ENCODE measurements at regions not wholly inside any gene's neighbourhood (a gene's known extent, or its start where the extent isn't known, plus 50 kb on each side); places are given as distances from the start of the nearest gene placed in this dataset.
A peak's percentile ranks its signal among the peaks of the same experiment; 100 is the strongest.

DNA sequence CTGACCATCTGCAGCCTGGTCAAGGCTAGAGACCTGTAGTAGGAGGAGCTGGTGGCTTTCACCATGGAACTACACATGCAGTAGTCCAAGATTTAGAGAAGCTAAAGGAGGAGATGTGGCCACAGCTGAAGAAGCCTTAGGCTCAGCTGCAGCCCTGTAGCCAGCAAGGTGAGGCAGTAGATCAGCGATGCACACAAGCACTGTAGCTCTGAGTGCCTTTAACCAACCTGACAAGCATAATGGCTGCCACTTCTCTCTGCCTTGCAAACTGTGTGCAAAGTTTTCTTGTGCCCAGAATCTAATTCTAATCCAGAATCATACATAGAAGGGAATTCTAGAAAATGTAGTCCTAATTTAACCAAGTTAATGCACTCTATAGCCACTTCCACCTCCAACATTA is 159.0 kb upstream of the ARID2 start:
- Mint-ChIP-seq H3K27ac (no peak overlapping the region), H3K36me3 (no peaks in the 10 kb centered on the region), H3K4me3 (no peak overlapping the region), H3K9me3 (no peaks in the 10 kb centered on the region), H3K4me1 (no peaks in the 10 kb centered on the region), H3K27me3 (peaks cover 1 to 6% of the 10 kb centered on the region in 2 donors)
- ChIA-PET POLR2A (no interaction called here), CTCF (no interaction called here)
- H3K4me3 ChIP-seq (ENCODE audit: low read length) = no peak overlapping the region
- H3K9me3 ChIP-seq (ENCODE audit: low read length) = no peaks in the 10 kb centered on the region
- DNase-seq = no peak
- no peaks in the 10 kb centered on the region for H3K4me1 ChIP-seq (ENCODE audit: insufficient read depth, low read length)
- H3K27me3 ChIP-seq (ENCODE audit: insufficient read depth, low read length, poor library complexity, severe bottlenecking) = no peaks in the 10 kb centered on the region
- H3K27ac ChIP-seq (ENCODE audit: low read depth, low read length) = no peak overlapping the region
- H3K36me3 ChIP-seq (ENCODE audit: insufficient read depth, low read length) = no peaks in the 10 kb centered on the region

DNA sequence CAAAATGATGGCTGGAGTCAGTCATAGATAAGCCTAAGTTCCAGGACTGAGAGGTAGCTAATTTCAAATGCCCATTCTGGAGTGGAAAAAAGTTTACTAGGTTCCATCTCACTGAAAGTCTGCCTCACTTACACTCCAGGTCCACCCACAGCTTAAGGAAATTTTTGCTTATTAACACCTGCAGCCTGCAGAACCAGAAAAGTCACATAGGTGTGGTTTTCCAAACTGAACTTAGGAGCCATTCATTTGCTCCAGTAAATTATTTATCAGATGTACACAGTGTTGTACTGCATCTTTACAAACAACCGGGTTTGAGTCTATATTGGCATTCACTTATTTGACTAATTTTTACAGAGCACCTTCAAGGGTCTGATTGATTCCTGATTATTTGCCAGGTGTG is 157.4 kb upstream of the ARID2 start:
- CTCF ChIA-PET = no interaction called here
- POLR2A ChIA-PET = no interaction called here

GRCh38 chr12:45575417-45575816 is 154.1 kb upstream of the ARID2 start:
- Histone ChIP-seq H3K36me3 (ENCODE audit: insufficient read depth, low read length) (no peaks in the 10 kb centered on the region), H3K9me3 (ENCODE audit: low read length) (no peaks in the 10 kb centered on the region), H3K27me3 (ENCODE audit: insufficient read depth, low read length, poor library complexity, severe bottlenecking) (no peaks in the 10 kb centered on the region), H3K4me1 (ENCODE audit: insufficient read depth, low read length) (no peaks in the 10 kb centered on the region), H3K27ac (ENCODE audit: low read depth, low read length) (no peak overlapping the region), H3K4me3 (ENCODE audit: low read length) (no peak overlapping the region)
- ChIA-PET CTCF (interaction anchor here (1.3 kb wide), 1 partner anchor 32 kb away, joined by 3 read pairs; no protein-coding TSS in a partner anchor), POLR2A (no interaction called here)
- no peaks in the 10 kb centered on the region for H3K4me1 Mint-ChIP-seq
- H3K27ac Mint-ChIP-seq = no peak overlapping the region
- no peaks in the 10 kb centered on the region for H3K36me3 Mint-ChIP-seq
- H3K4me3 Mint-ChIP-seq = no peak overlapping the region
- H3K27me3 Mint-ChIP-seq = peaks cover 0 to 6% of the 10 kb centered on the region in 2 donors
- DNase-seq = no peak
- no peaks in the 10 kb centered on the region for H3K9me3 Mint-ChIP-seq

More for the DNA sequence above, 157.4 kb upstream of the ARID2 start:
- no peak overlapping the region for H3K4me3 Mint-ChIP-seq
- no peak for DNase-seq
- H3K4me1 ChIP-seq (ENCODE audit: insufficient read depth, low read length) = no peaks in the 10 kb centered on the region
- no peaks in the 10 kb centered on the region for H3K9me3 Mint-ChIP-seq
- no peaks in the 10 kb centered on the region for H3K27me3 ChIP-seq (ENCODE audit: insufficient read depth, low read length, poor library complexity, severe bottlenecking)
- H3K36me3 ChIP-seq (ENCODE audit: insufficient read depth, low read length) = no peaks in the 10 kb centered on the region
- H3K4me3 ChIP-seq (ENCODE audit: low read length) = no peak overlapping the region
- H3K9me3 ChIP-seq (ENCODE audit: low read length) = no peaks in the 10 kb centered on the region
- H3K4me1 Mint-ChIP-seq = no peaks in the 10 kb centered on the region
- H3K36me3 Mint-ChIP-seq = no peaks in the 10 kb centered on the region
- H3K27me3 Mint-ChIP-seq = peaks cover 1 to 6% of the 10 kb centered on the region in 2 donors
- no peak overlapping the region for H3K27ac Mint-ChIP-seq
- H3K27ac ChIP-seq (ENCODE audit: low read depth, low read length) = no peak overlapping the region

DNA sequence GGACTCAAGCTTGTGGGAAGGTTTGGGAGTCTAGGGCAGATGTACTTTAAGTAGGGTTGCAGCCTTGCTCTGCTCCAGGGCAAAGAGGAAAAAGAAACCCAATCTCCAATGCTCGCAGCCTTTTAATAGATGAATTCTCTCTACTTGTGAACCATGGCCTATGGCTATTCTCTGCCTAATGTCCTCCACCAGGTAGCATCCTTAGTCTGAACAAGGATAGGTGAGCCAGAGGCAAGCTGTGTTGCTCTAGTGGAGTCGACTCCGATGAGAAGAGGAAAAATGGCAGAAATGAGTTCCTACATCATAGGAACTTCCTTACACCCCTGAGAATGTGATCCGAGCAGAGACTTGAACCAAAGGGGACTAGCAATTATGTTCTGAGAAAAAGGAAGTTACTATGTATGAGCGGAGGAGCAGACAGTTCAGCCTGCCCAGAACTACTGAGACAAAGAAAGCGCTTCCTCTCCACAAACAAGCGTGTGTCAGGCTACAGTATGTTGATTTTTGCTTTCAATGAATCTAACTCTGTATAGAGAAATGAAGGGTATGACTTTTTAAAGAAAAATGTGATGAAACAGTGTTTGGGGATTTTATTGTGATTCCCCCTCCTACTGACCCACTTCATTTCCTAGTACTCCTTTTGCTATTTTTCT is 153.6 kb upstream of the ARID2 start:
- no peaks in the 10 kb centered on the region for H3K36me3 Mint-ChIP-seq
- no peaks in the 10 kb centered on the region for H3K9me3 ChIP-seq (ENCODE audit: low read length)

GRCh38 chr12:45577844-45578399 is 151.6 kb upstream of the ARID2 start:
- Histone ChIP-seq H3K4me3 (ENCODE audit: low read length) (no peak overlapping the region), H3K9me3 (ENCODE audit: low read length) (no peaks in the 10 kb centered on the region), H3K27ac (ENCODE audit: low read depth, low read length) (no peak overlapping the region), H3K36me3 (ENCODE audit: insufficient read depth, low read length) (no peaks in the 10 kb centered on the region), H3K4me1 (ENCODE audit: insufficient read depth, low read length) (no peaks in the 10 kb centered on the region), H3K27me3 (ENCODE audit: insufficient read depth, low read length, poor library complexity, severe bottlenecking) (no peaks in the 10 kb centered on the region)
- no peak overlapping the region for H3K4me3 Mint-ChIP-seq
- peak overlapping the region in 1 of 8 donors; percentile 25 for H3K27ac Mint-ChIP-seq
- H3K36me3 Mint-ChIP-seq = peaks cover 0 to 2% (median 0%) of the 10 kb centered on the region in 3 donors
- H3K27me3 Mint-ChIP-seq = peaks cover 2 to 12% of the 10 kb centered on the region in 2 donors
- CTCF ChIA-PET = interaction anchor here (0.9 kb wide), 1 partner anchor 10 kb away, joined by 3 read pairs; no protein-coding TSS in a partner anchor
- no peaks in the 10 kb centered on the region for H3K4me1 Mint-ChIP-seq
- no peak for DNase-seq
- POLR2A ChIA-PET = no interaction called here
- no peaks in the 10 kb centered on the region for H3K9me3 Mint-ChIP-seq

More for the DNA sequence above, 153.6 kb upstream of the ARID2 start:
- Histone ChIP-seq H3K4me1 (ENCODE audit: insufficient read depth, low read length) (no peaks in the 10 kb centered on the region), H3K27me3 (ENCODE audit: insufficient read depth, low read length, poor library complexity, severe bottlenecking) (no peaks in the 10 kb centered on the region), H3K27ac (ENCODE audit: low read depth, low read length) (no peak overlapping the region), H3K4me3 (ENCODE audit: low read length) (no peak overlapping the region), H3K36me3 (ENCODE audit: insufficient read depth, low read length) (no peaks in the 10 kb centered on the region)
- H3K27ac Mint-ChIP-seq = peak overlapping the region in 1 of 8 donors; percentile 7
- H3K4me3 Mint-ChIP-seq = no peak overlapping the region
- H3K27me3 Mint-ChIP-seq = peaks cover 0 to 6% of the 10 kb centered on the region in 2 donors
- CTCF ChIA-PET = no interaction called here
- H3K4me1 Mint-ChIP-seq = no peaks in the 10 kb centered on the region
- DNase-seq = no peak
- H3K9me3 Mint-ChIP-seq = no peaks in the 10 kb centered on the region
- POLR2A ChIA-PET = no interaction called here

- Mint-ChIP-seq H3K9me3 (no peaks in the 10 kb centered on the region), H3K27me3 (peaks cover 2 to 6% of the 10 kb centered on the region in 2 donors), H3K36me3 (peaks cover 0 to 2% (median 0%) of the 10 kb centered on the region in 3 donors), H3K4me3 (no peak overlapping the region), H3K27ac (no peak overlapping the region), H3K4me1 (no peaks in the 10 kb centered on the region)
- no peak for DNase-seq
- ChIA-PET CTCF (no interaction called here), POLR2A (no interaction called here)
- H3K4me3 ChIP-seq (ENCODE audit: low read length) = no peak overlapping the region
- H3K9me3 ChIP-seq (ENCODE audit: low read length) = no peaks in the 10 kb centered on the region
- no peak overlapping the region for H3K27ac ChIP-seq (ENCODE audit: low read depth, low read length)
- no peaks in the 10 kb centered on the region for H3K4me1 ChIP-seq (ENCODE audit: insufficient read depth, low read length)
- no peaks in the 10 kb centered on the region for H3K27me3 ChIP-seq (ENCODE audit: insufficient read depth, low read length, poor library complexity, severe bottlenecking)
- no peaks in the 10 kb centered on the region for H3K36me3 ChIP-seq (ENCODE audit: insufficient read depth, low read length)
These were observed 149.0 kb upstream of the ARID2 start for GRCh38 chr12:45580356-45580969.

DNA sequence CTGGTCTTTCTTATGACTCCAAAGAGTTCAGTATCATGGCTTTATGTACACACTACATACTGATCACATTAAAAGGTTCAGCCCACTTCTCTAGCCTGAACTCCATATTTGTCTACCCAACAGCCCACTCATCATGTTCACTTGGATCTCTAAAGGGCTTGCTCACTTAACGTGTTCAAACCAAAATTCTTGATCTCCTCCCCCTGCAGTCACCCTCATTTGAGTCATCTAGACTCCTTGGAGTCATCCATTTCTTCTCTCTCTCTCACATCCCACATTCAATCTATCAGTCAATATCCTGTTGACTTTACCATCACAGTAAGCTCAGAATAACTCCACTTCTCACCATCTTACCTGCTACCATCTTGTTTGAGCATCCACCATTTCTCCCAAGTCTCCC is 148.4 kb upstream of the ARID2 start:
- Histone ChIP-seq H3K36me3 (ENCODE audit: insufficient read depth, low read length) (no peaks in the 10 kb centered on the region), H3K4me3 (ENCODE audit: low read length) (no peak overlapping the region), H3K4me1 (ENCODE audit: insufficient read depth, low read length) (no peaks in the 10 kb centered on the region), H3K27me3 (ENCODE audit: insufficient read depth, low read length, poor library complexity, severe bottlenecking) (no peaks in the 10 kb centered on the region), H3K9me3 (ENCODE audit: low read length) (no peaks in the 10 kb centered on the region), H3K27ac (ENCODE audit: low read depth, low read length) (no peak overlapping the region)
- no peak overlapping the region for H3K27ac Mint-ChIP-seq
- no peak overlapping the region for H3K4me3 Mint-ChIP-seq
- H3K4me1 Mint-ChIP-seq = no peaks in the 10 kb centered on the region
- no peaks in the 10 kb centered on the region for H3K9me3 Mint-ChIP-seq
- no peak for DNase-seq
- ChIA-PET CTCF (no interaction called here), POLR2A (no interaction called here)
- H3K36me3 Mint-ChIP-seq = peaks cover 0 to 2% (median 0%) of the 10 kb centered on the region in 3 donors
- H3K27me3 Mint-ChIP-seq = peaks cover 2 to 6% of the 10 kb centered on the region in 2 donors

DNA sequence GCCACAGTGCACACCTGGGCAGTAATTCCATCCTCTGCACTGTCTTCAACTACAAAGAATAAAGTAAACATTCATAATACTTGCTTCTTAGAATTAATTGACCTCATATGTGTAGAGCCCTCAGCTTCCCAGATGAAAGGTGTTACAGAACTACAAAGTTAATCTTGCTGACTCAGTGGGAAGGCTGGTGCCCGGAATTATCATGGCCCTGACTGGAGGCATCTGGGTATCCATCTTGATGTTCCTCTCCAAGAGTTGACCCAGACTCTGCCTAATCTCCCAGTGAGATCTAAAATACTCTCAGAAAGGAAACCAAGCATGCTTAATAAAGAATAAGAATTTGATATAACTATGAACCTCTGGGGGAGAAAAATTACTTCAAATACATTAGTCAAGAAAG is 147.0 kb upstream of the ARID2 start:
- Histone ChIP-seq H3K27ac (ENCODE audit: low read depth, low read length) (no peak overlapping the region), H3K36me3 (ENCODE audit: insufficient read depth, low read length) (no peaks in the 10 kb centered on the region), H3K4me3 (ENCODE audit: low read length) (no peak overlapping the region), H3K9me3 (ENCODE audit: low read length) (no peaks in the 10 kb centered on the region), H3K4me1 (ENCODE audit: insufficient read depth, low read length) (no peaks in the 10 kb centered on the region), H3K27me3 (ENCODE audit: insufficient read depth, low read length, poor library complexity, severe bottlenecking) (no peaks in the 10 kb centered on the region)
- DNase-seq = no peak
- Mint-ChIP-seq H3K9me3 (no peaks in the 10 kb centered on the region), H3K27ac (no peak overlapping the region), H3K27me3 (peaks cover 2 to 6% of the 10 kb centered on the region in 2 donors), H3K4me3 (no peak overlapping the region), H3K36me3 (peaks cover 0 to 2% (median 0%) of the 10 kb centered on the region in 3 donors), H3K4me1 (no peaks in the 10 kb centered on the region)
- ChIA-PET POLR2A (no interaction called here), CTCF (no interaction called here)

Measured in CD8-positive, alpha-beta memory T cell (primary cell).